Stomach (tissue), 8 donors: ENCODE measurements at regions not wholly inside any gene's neighbourhood (a gene's known extent, or its start where the extent isn't known, plus 50 kb on each side); places are given as distances from the start of the nearest gene placed in this dataset.

ENCODE experiments used
- DNase-seq, 2 donors: peaks; one replicate each; pipeline versions ENCODE4 v3.0.0 to v3.0.0-alpha.2; 2013 to 2019
- H3K27ac ChIP-seq, 5 donors: fragments of 200-600 bp in 4 of 5; sonication (generic) in 4 of 5; one replicate each; pipeline ENCODE4 v1.5.1; 2013 to 2019; ENCODE audit warnings: mild to moderate bottlenecking in 1 of 5, moderate library complexity in 1 of 5
- H3K27me3 ChIP-seq, 3 donors: fragments of 200-600 bp; sonication (generic); one replicate each; pipeline ENCODE4 v1.5.1; 2017 to 2019; ENCODE audit warnings: mixed run types in 1 of 3
- H3K36me3 ChIP-seq, 4 donors: fragments of 200-600 bp; sonication (generic); 1 replicate in 3 of 4; 2 replicates in 1 of 4; pipeline ENCODE4 v1.5.1; 2016 to 2019
- H3K4me1 ChIP-seq, 4 donors: fragments of 200-600 bp; sonication (generic); one replicate each; pipeline ENCODE4 v1.5.1; 2016 to 2019
- H3K4me3 ChIP-seq, 4 donors: fragments of 200-600 bp; sonication (generic) in 3 of 4; one replicate each; pipeline ENCODE4 v1.5.1; 2016 to 2019; ENCODE audit warnings: mild to moderate bottlenecking in 1 of 4
- H3K9me3 ChIP-seq, 4 donors: fragments of 200-600 bp; sonication (generic); one replicate each; pipeline ENCODE4 v1.5.1; 2016 to 2019
- EP300 ChIP-seq: sonication (generic); formaldehyde crosslinking; IDR thresholded peaks from one replicate; pipeline ENCODE4 v1.6.1; 2017; ENCODE audit warnings: antibody characterized with exemption
- POLR2A ChIP-seq, 4 donors: fragments of 450-650 bp; IDR thresholded peaks; one replicate each; pipeline ENCODE4 v1.6.1; 2016; ENCODE audit warnings: antibody characterized with exemption in 4 of 4, control low read depth in 2 of 4, mild to moderate bottlenecking in 1 of 4, moderate library complexity in 1 of 4
- POLR2AphosphoS5 ChIP-seq, 3 donors: sonication (generic); formaldehyde crosslinking; IDR thresholded peaks; one replicate each; pipeline ENCODE4 v1.6.1; 2016; ENCODE audit warnings: antibody characterized with exemption in 3 of 3
- WGBS, 5 donors: extraction: QIAGEN DNeasy Blood & Tissue Kit in 3 of 5; methylation state at CpG; one replicate each; pipeline versions ENCODE4 v1.1.5 to v1.1.7; 2013 to 2018; 5-methylcytosine and 5-hydroxymethylcytosine counted together
- intact Hi-C: fragments of 100-400 bp; cut with DNase I; formaldehyde crosslinking; loops from one replicate; pipeline ENCODE4 v1.15.1; 2023; ENCODE audit warnings: low total_unique reads
- TF ChIP-seq, protein P1 (sequence below), 7 experiments: fragments of 450-650 bp in 4 of 7; fragments of 200-600 bp in 3 of 7; sonication (generic) in 3 of 7; IDR thresholded peaks; one replicate each; pipeline ENCODE4 v1.5.1; 2016 to 2019; ENCODE audit warnings: antibody characterized with exemption in 7 of 7, control low read depth in 2 of 7, mild to moderate bottlenecking in 1 of 7
- donor health status: healthy with polysubstance abuse.
- donor health status: Bipolar disorder and iron deficiency.
- donor health status: healthy.

- no peak for TF ChIP-seq EP300
- TF ChIP-seq POLR2AphosphoS5 (IDR thresholded peaks at IDR 0.05) = no peak
- no peak for TF ChIP-seq POLR2A (IDR thresholded peaks at IDR 0.05)
- TF ChIP-seq, protein P1, sequence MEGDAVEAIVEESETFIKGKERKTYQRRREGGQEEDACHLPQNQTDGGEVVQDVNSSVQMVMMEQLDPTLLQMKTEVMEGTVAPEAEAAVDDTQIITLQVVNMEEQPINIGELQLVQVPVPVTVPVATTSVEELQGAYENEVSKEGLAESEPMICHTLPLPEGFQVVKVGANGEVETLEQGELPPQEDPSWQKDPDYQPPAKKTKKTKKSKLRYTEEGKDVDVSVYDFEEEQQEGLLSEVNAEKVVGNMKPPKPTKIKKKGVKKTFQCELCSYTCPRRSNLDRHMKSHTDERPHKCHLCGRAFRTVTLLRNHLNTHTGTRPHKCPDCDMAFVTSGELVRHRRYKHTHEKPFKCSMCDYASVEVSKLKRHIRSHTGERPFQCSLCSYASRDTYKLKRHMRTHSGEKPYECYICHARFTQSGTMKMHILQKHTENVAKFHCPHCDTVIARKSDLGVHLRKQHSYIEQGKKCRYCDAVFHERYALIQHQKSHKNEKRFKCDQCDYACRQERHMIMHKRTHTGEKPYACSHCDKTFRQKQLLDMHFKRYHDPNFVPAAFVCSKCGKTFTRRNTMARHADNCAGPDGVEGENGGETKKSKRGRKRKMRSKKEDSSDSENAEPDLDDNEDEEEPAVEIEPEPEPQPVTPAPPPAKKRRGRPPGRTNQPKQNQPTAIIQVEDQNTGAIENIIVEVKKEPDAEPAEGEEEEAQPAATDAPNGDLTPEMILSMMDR (IDR thresholded peaks at IDR 0.05) = no peak
- Histone ChIP-seq H3K9me3 (peaks cover 0 to 7% (median 0%) of the 10 kb centered on the region in 4 donors), H3K27ac (no peak overlapping the region), H3K36me3 (no peaks in the 10 kb centered on the region), H3K4me1 (no peaks in the 10 kb centered on the region), H3K4me3 (no peak overlapping the region), H3K27me3 (no peaks in the 10 kb centered on the region)
- 49 to 69% (median 62%) methylated on average over 1 of the region's 1 CpG for WGBS, 5 donors
- no peak for DNase-seq
- intact Hi-C loops = no loop called here
Measured at GRCh38 chr11:127723714-127724113, 723.1 kb upstream of the KIRREL3 start.

DNA sequence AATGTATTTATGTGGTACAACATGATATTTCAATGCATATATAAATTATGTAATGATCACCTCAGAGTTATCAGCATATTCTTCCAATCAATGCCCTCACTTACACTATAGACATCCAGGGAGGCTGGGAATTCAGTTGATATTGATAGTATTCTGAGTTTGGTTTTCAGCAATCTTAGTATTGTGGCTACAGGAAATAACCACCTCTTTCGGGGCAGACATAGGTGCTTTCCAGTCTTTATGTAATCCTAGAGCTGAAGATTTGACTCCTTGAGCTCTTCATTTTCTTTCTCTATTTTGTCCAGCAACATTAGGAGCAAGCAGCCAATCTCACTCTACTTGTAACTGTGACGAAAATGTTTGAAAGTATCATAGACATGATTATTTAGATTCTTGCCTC is 712.7 kb upstream of the KIRREL3 start:
- Histone ChIP-seq H3K27ac (no peak overlapping the region), H3K4me1 (no peaks in the 10 kb centered on the region), H3K36me3 (no peaks in the 10 kb centered on the region), H3K9me3 (no peaks in the 10 kb centered on the region), H3K27me3 (no peaks in the 10 kb centered on the region), H3K4me3 (no peak overlapping the region)
- intact Hi-C loops = no loop called here
- DNase-seq = no peak
- TF ChIP-seq, protein P1 (IDR thresholded peaks at IDR 0.05) = no peak
- TF ChIP-seq POLR2A (IDR thresholded peaks at IDR 0.05) = no peak
- TF ChIP-seq POLR2AphosphoS5 (IDR thresholded peaks at IDR 0.05) = no peak
- no peak for TF ChIP-seq EP300
- 81 to 93% (median 89%) methylated on average over 2 of the region's 2 CpGs for WGBS, 5 donors

DNA sequence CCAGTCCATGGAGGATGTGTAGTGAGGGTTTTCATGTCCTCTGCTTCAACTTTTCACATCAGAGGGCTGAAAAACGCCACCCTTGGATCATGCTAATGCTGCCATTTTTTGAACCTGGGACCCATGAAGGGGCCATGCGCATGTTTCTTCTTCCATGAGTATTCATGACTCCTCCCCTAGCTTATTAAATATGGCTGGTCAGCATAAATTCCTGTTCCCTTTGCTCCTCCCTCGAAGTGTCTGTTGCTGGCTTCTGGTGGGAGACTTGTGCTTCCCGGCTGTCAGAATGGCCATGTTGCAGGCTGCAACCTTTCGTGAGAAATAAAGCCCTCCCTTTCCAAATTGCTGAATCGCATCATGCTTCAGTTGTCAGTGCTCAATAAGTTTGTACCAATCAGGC is 711.2 kb upstream of the KIRREL3 start:
- Histone ChIP-seq H3K27ac (no peak overlapping the region), H3K9me3 (no peaks in the 10 kb centered on the region), H3K4me1 (no peaks in the 10 kb centered on the region), H3K4me3 (no peak overlapping the region), H3K27me3 (no peaks in the 10 kb centered on the region), H3K36me3 (no peaks in the 10 kb centered on the region)
- WGBS, 5 donors = 80 to 92% (median 88%) methylated on average over 6 of the region's 6 CpGs
- TF ChIP-seq, protein P1 (IDR thresholded peaks at IDR 0.05) = no peak
- TF ChIP-seq POLR2AphosphoS5 (IDR thresholded peaks at IDR 0.05) (no peak), EP300 (no peak), POLR2A (IDR thresholded peaks at IDR 0.05) (no peak)
- no peak for DNase-seq
- intact Hi-C loops = no loop called here

DNA sequence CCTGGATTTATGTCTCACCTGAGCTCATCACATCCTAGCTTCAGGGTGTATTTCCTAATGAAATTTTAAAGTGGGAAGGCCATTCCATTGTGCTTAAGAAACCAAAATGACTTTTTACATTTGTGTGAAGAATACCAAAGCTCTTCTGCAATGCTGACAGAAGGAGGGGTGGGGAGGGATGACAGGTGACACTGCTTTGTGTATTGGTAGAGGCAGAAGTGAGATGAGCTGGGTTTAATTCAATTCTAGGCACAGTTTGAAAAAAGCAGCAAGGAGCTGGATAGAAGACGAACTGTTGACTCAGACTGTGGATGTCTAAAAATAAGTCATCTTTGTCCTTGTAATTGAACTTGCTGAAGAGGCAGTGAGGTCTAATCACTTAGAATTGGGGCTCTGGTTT is 710.3 kb upstream of the KIRREL3 start:
- no peak for DNase-seq
- 72 to 93% (median 83%) methylated on average over 1 of the region's 1 CpG for WGBS, 5 donors
- Histone ChIP-seq H3K4me1 (no peaks in the 10 kb centered on the region), H3K36me3 (no peaks in the 10 kb centered on the region), H3K27me3 (no peaks in the 10 kb centered on the region), H3K9me3 (no peaks in the 10 kb centered on the region), H3K27ac (no peak overlapping the region), H3K4me3 (no peak overlapping the region)
- intact Hi-C loops = no loop called here
- TF ChIP-seq POLR2A (IDR thresholded peaks at IDR 0.05) (no peak), POLR2AphosphoS5 (IDR thresholded peaks at IDR 0.05) (no peak), EP300 (no peak)
- TF ChIP-seq, protein P1 (IDR thresholded peaks at IDR 0.05) = no peak
